Neural progenitor cell (in vitro differentiated cells): ENCODE measurements at regions not wholly inside any gene's neighbourhood (a gene's known extent, or its start where the extent isn't known, plus 50 kb on each side); places are given as distances from the start of the nearest gene placed in this dataset.

Source experiments
- DNase-seq: peaks from one replicate; pipeline ENCODE4 v3.0.0-alpha.2; 2016; ENCODE audit warnings: low spot score
- H2AFZ ChIP-seq: fragments of 200-600 bp; sonication (generic); replicated peaks from 2 replicates; pipeline ENCODE4 v1.6.1; 2016; ENCODE audit warnings: antibody characterized with exemption
- H3F3A ChIP-seq: fragments of 200-600 bp; sonication (generic); 2 replicates; pipeline ENCODE4 v1.6.1; 2016; ENCODE audit warnings: antibody characterized with exemption, low read depth
- H3K27ac ChIP-seq: fragments of 200-600 bp; sonication (generic); 2 replicates; pipeline ENCODE4 v1.5.1; 2016; ENCODE audit warnings: mild to moderate bottlenecking
- H3K27me3 ChIP-seq: fragments of 200-600 bp; sonication (generic); 2 replicates; pipeline ENCODE4 v1.6.1; 2016; ENCODE audit warnings: mild to moderate bottlenecking, moderate library complexity
- H3K36me3 ChIP-seq: fragments of 200-600 bp; sonication (generic); 2 replicates; pipeline ENCODE4 v1.5.1; 2016
- H3K4me1 ChIP-seq: fragments of 200-600 bp; sonication (generic); 2 replicates; pipeline ENCODE4 v1.6.1; 2016; ENCODE audit warnings: mixed run types
- H3K4me2 ChIP-seq: fragments of 200-600 bp; sonication (generic); 2 replicates; pipeline ENCODE4 v1.6.1; 2016
- H3K4me3 ChIP-seq: fragments of 200-600 bp; sonication (generic); 2 replicates; pipeline ENCODE4 v1.5.1; 2016
- H3K79me2 ChIP-seq: fragments of 200-600 bp; sonication (generic); 2 replicates; pipeline ENCODE4 v1.6.1; 2016; ENCODE audit warnings: low read depth
- H3K9ac ChIP-seq: fragments of 200-600 bp; sonication (generic); 2 replicates; pipeline ENCODE4 v1.6.1; 2016
- H3K9me3 ChIP-seq: fragments of 200-600 bp; sonication (generic); 2 replicates; pipeline ENCODE4 v1.5.1; 2016; ENCODE audit warnings: low read depth
- H4K20me1 ChIP-seq: fragments of 200-600 bp; sonication (generic); 2 replicates; pipeline ENCODE4 v1.6.1; 2016; ENCODE audit warnings: low read depth
- H3K27ac Mint-ChIP-seq: 3 replicates; pipeline ENCODE4 v1.8.0; 2021; ENCODE audit warnings: mixed read lengths
- H3K27me3 Mint-ChIP-seq: 2 replicates; pipeline ENCODE4 v1.8.0; 2022; ENCODE audit warnings: low read depth, mild to moderate bottlenecking, inconsistent platforms, moderate library complexity, mixed read lengths; ENCODE audit not compliant: insufficient read depth
- H3K36me3 Mint-ChIP-seq: 3 replicates; pipeline ENCODE4 v1.8.0; 2021; ENCODE audit warnings: mixed read lengths
- H3K4me1 Mint-ChIP-seq: 3 replicates; pipeline ENCODE4 v1.8.0; 2021; ENCODE audit warnings: mixed read lengths
- H3K4me3 Mint-ChIP-seq: 3 replicates; pipeline ENCODE4 v1.8.0; 2021; ENCODE audit warnings: mild to moderate bottlenecking, moderate library complexity, mixed read lengths
- H3K9me3 Mint-ChIP-seq: 3 replicates; pipeline ENCODE4 v1.8.0; 2020; ENCODE audit warnings: mixed read lengths
- CTCF ChIP-seq: fragments of 200-600 bp; sonication (generic); IDR thresholded peaks from 2 replicates; pipeline ENCODE4 v1.5.1; 2017; ENCODE audit warnings: antibody characterized with exemption, mild to moderate bottlenecking
- EZH2 ChIP-seq: fragments of 200-600 bp; sonication (generic); IDR thresholded peaks from 2 replicates; pipeline ENCODE4 v1.6.1; 2017; ENCODE audit warnings: antibody characterized with exemption, mild to moderate bottlenecking, moderate library complexity
- EZH2phosphoT487 ChIP-seq: fragments of 200-600 bp; sonication (generic); IDR thresholded peaks from 2 replicates; pipeline ENCODE4 v1.6.1; 2017; ENCODE audit warnings: antibody characterized with exemption

- no peaks in the 10 kb centered on the region for H3K36me3 Mint-ChIP-seq
- Histone ChIP-seq H3K79me2 (no peaks in the 10 kb centered on the region), H3K9me3 (no peaks in the 10 kb centered on the region), H3K36me3 (no peaks in the 10 kb centered on the region), H3K4me1 (peaks cover 33% of the 10 kb centered on the region), H3K4me2 (no peak overlapping the region), H3K4me3 (no peak overlapping the region), H4K20me1 (no peaks in the 10 kb centered on the region), H3K27me3 (no peaks in the 10 kb centered on the region), H3F3A (peaks cover under 1% of the 10 kb centered on the region), H3K27ac (no peak overlapping the region), H3K9ac (no peak overlapping the region), H2AFZ (no peak overlapping the region)
- H3K9me3 Mint-ChIP-seq = no peaks in the 10 kb centered on the region
- no peak for DNase-seq
- no peak overlapping the region for H3K27ac Mint-ChIP-seq
- peaks cover 46% of the 10 kb centered on the region for H3K4me1 Mint-ChIP-seq
- no peak overlapping the region for H3K4me3 Mint-ChIP-seq
- TF ChIP-seq CTCF = no peak
- no peak for TF ChIP-seq EZH2
- no peak for TF ChIP-seq EZH2phosphoT487
- H3K27me3 Mint-ChIP-seq = peaks cover 4% of the 10 kb centered on the region
Observed at GRCh38 chr1:208595745-208596144, 351.6 kb upstream of the PLXNA2 start.

GRCh38 chr1:208597571-208597970 lies 353.4 kb upstream of the PLXNA2 start:
- Histone ChIP-seq H3K79me2 (no peaks in the 10 kb centered on the region), H3F3A (peaks cover 5% of the 10 kb centered on the region), H3K9ac (no peak overlapping the region), H3K4me3 (no peak overlapping the region), H4K20me1 (no peaks in the 10 kb centered on the region), H3K9me3 (no peaks in the 10 kb centered on the region), H3K27ac (no peak overlapping the region), H2AFZ (no peak overlapping the region), H3K36me3 (no peaks in the 10 kb centered on the region), H3K4me2 (no peak overlapping the region), H3K4me1 (peaks cover 49% of the 10 kb centered on the region), H3K27me3 (no peaks in the 10 kb centered on the region)
- H3K27me3 Mint-ChIP-seq = peaks cover 6% of the 10 kb centered on the region
- peaks cover 64% of the 10 kb centered on the region for H3K4me1 Mint-ChIP-seq
- no peak overlapping the region for H3K4me3 Mint-ChIP-seq
- no peak for TF ChIP-seq CTCF
- TF ChIP-seq EZH2 = no peak
- DNase-seq = no peak
- no peaks in the 10 kb centered on the region for H3K9me3 Mint-ChIP-seq
- peak overlapping the region; percentile 78 for H3K27ac Mint-ChIP-seq
- H3K36me3 Mint-ChIP-seq = no peaks in the 10 kb centered on the region

- peak overlapping the region; percentile 78 for H3K27ac Mint-ChIP-seq
Observed at GRCh38 chr1:208598021-208598420, 353.8 kb upstream of the PLXNA2 start.

More at GRCh38 chr1:208598021-208598420, 353.8 kb upstream of the PLXNA2 start:
- no peaks in the 10 kb centered on the region for H3K27me3 ChIP-seq
- no peaks in the 10 kb centered on the region for H3K9me3 ChIP-seq
- H2AFZ ChIP-seq = no peak overlapping the region
- no peaks in the 10 kb centered on the region for H4K20me1 ChIP-seq
- peaks cover 66% of the 10 kb centered on the region for H3K4me1 Mint-ChIP-seq
- peak overlapping the region; percentile 9 for H3K4me3 Mint-ChIP-seq
- H3K36me3 ChIP-seq = no peaks in the 10 kb centered on the region
- peaks cover 5% of the 10 kb centered on the region for H3F3A ChIP-seq
- TF ChIP-seq CTCF (no peak), EZH2 (no peak), EZH2phosphoT487 (no peak)
- peaks cover 6% of the 10 kb centered on the region for H3K27me3 Mint-ChIP-seq
- H3K4me2 ChIP-seq = no peak overlapping the region
- no peak overlapping the region for H3K9ac ChIP-seq
- no peak overlapping the region for H3K27ac ChIP-seq
- H3K4me3 ChIP-seq = no peak overlapping the region
- no peaks in the 10 kb centered on the region for H3K36me3 Mint-ChIP-seq
- H3K9me3 Mint-ChIP-seq = no peaks in the 10 kb centered on the region
- H3K79me2 ChIP-seq = no peaks in the 10 kb centered on the region
- DNase-seq = no peak
- H3K4me1 ChIP-seq = peaks cover 49% of the 10 kb centered on the region
